ENCODE measurements at regions not wholly inside any gene's neighbourhood (a gene's known extent, or its start where the extent isn't known, plus 50 kb on each side); places are given as distances from the start of the nearest gene placed in this dataset.

DNA sequence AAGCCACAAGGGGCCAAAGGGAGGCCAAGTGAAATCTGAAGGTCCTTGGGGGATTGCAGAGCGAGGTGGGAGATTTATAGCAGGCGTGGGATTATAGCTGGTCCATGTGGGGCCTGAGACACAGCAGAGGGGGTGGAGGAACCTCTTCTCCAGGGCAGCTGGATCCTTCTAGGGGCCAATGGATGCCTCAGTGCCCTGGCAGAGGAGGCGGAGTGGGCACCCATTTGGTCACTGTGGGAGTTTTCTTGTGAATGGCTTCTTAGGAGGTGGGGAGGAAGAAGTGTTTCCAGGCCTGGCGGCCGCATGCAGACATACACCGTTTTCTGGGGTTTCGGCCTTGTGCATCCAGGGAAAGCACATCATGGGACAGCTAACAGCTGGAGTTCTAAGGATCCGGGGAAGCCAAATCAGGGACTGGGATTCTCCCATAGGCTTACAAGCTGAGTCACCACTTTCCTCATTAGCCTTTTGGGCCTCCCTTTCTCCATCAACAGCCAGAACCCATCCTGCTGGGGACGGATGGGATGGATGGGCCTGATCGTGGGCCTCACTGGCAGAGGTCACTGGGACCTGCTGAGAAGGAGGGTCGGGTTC is 76.5 kb downstream of the RHOU start:
- H3K36me3 Mint-ChIP-seq (ENCODE audit: low read depth), result no peaks in the 10 kb centered on the region; the same call in 2 of the 3 replicates
- H4K20me1 ChIP-seq (replicated peaks; ENCODE audit: insufficient read depth), result no peaks in the 10 kb centered on the region
- H3K36me3 ChIP-seq (ENCODE audit: insufficient read depth), result no peaks in the 10 kb centered on the region
- H3K79me2 ChIP-seq (replicated peaks; ENCODE audit: insufficient read depth), result no peaks in the 10 kb centered on the region
- no peaks in the 10 kb centered on the region for H3F3A ChIP-seq (replicated peaks; ENCODE audit: low read depth)
- H3K9me3 Mint-ChIP-seq, result no peaks in the 10 kb centered on the region; the same call in 2 of the 3 replicates
- DNase-seq (ENCODE audit: low spot score) (no peak), ATAC-seq (no peak)
- peaks cover 33% of the 10 kb centered on the region for H3K4me1 Mint-ChIP-seq
- no peak overlapping the region for H3K4me3 Mint-ChIP-seq
- peaks cover 27% of the 10 kb centered on the region for H3K4me1 ChIP-seq (ENCODE audit: insufficient read depth)
- H3K27ac ChIP-seq (ENCODE audit: low read depth), result no peak overlapping the region
- peaks cover 5% of the 10 kb centered on the region; the same call in 1 of the 2 replicates for H3K9me2 ChIP-seq (ENCODE audit: insufficient read depth)
- no peak overlapping the region for H2AFZ ChIP-seq
- H3K27me3 ChIP-seq (ENCODE audit: insufficient read depth), result no peaks in the 10 kb centered on the region
- H3K27me3 Mint-ChIP-seq (ENCODE audit: insufficient read depth, low read depth, poor library complexity), result peaks cover 7% of the 10 kb centered on the region
- H3K27ac Mint-ChIP-seq, result no peak overlapping the region
- no peak overlapping the region for H3K4me3 ChIP-seq
- TF ChIP-seq NANOG (IDR thresholded peaks at IDR 0.05; ENCODE audit: borderline replicate concordance) (no peak), ZNF462 (CRISPR knock-in tag; IDR thresholded peaks at IDR 0.05) (no peak), ZNF331 (CRISPR knock-in tag; IDR thresholded peaks at IDR 0.05; ENCODE audit: low read depth) (no peak), POLR2AphosphoS5 (IDR thresholded peaks at IDR 0.05; ENCODE audit: low read depth) (no peak), ZNF114 (CRISPR knock-in tag; IDR thresholded peaks at IDR 0.05) (no peak), ETS1 (IDR thresholded peaks at IDR 0.05) (no peak), JUNB (IDR thresholded peaks at IDR 0.05; ENCODE audit: unreplicated experiment) (no peak), CREB1 (CRISPR knock-in tag; IDR thresholded peaks at IDR 0.05; ENCODE audit: low read depth) (no peak), CTCF (conservative IDR thresholded peaks at IDR 0.05; ENCODE audit: low read depth in 2 of 2) (no peak), EZH2 (IDR thresholded peaks at IDR 0.05; ENCODE audit: low read depth, unreplicated experiment) (no peak), STAT1 (IDR thresholded peaks at IDR 0.05; ENCODE audit: unreplicated experiment) (no peak)
- TF ChIP-seq, protein P1, sequence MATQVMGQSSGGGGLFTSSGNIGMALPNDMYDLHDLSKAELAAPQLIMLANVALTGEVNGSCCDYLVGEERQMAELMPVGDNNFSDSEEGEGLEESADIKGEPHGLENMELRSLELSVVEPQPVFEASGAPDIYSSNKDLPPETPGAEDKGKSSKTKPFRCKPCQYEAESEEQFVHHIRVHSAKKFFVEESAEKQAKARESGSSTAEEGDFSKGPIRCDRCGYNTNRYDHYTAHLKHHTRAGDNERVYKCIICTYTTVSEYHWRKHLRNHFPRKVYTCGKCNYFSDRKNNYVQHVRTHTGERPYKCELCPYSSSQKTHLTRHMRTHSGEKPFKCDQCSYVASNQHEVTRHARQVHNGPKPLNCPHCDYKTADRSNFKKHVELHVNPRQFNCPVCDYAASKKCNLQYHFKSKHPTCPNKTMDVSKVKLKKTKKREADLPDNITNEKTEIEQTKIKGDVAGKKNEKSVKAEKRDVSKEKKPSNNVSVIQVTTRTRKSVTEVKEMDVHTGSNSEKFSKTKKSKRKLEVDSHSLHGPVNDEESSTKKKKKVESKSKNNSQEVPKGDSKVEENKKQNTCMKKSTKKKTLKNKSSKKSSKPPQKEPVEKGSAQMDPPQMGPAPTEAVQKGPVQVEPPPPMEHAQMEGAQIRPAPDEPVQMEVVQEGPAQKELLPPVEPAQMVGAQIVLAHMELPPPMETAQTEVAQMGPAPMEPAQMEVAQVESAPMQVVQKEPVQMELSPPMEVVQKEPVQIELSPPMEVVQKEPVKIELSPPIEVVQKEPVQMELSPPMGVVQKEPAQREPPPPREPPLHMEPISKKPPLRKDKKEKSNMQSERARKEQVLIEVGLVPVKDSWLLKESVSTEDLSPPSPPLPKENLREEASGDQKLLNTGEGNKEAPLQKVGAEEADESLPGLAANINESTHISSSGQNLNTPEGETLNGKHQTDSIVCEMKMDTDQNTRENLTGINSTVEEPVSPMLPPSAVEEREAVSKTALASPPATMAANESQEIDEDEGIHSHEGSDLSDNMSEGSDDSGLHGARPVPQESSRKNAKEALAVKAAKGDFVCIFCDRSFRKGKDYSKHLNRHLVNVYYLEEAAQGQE (IDR thresholded peaks at IDR 0.05; ENCODE audit: unreplicated experiment), result no peak
- H3K4me2 ChIP-seq, result no peak overlapping the region

All from GM23338 (cell line).